Vagina (tissue), 2 donors: ENCODE measurements at regions not wholly inside any gene's neighbourhood (a gene's known extent, or its start where the extent isn't known, plus 50 kb on each side); places are given as distances from the start of the nearest gene placed in this dataset.

Experiments used
- DNase-seq, 2 donors: peaks; one replicate each; pipeline ENCODE4 v3.0.0-alpha.2; 2017; ENCODE audit errors: extremely low spot score in 2 of 2
- H3K27ac ChIP-seq: fragments of 200-600 bp; sonication (generic); one replicate; pipeline ENCODE4 v1.5.1; 2019
- H3K27me3 ChIP-seq: fragments of 200-600 bp; sonication (generic); one replicate; pipeline ENCODE4 v1.5.1; 2019
- H3K36me3 ChIP-seq, 2 donors: fragments of 200-600 bp; sonication (generic); one replicate each; pipeline ENCODE4 v1.5.1; 2017 to 2019
- H3K4me1 ChIP-seq: fragments of 200-600 bp; sonication (generic); one replicate; pipeline ENCODE4 v1.5.1; 2019
- H3K4me3 ChIP-seq, 2 donors: fragments of 200-600 bp; sonication (generic); 1 replicate in 1 of 2; 2 replicates in 1 of 2; pipeline ENCODE4 v1.5.1; 2016 to 2019
- H3K9me3 ChIP-seq: fragments of 200-600 bp; sonication (generic); one replicate; pipeline ENCODE4 v1.5.1; 2019
- CTCF ChIP-seq, 3 experiments: fragments of 450-650 bp in 2 of 3; fragments of 200-600 bp in 1 of 3; sonication (generic) in 1 of 3; IDR thresholded peaks; one replicate each; pipeline ENCODE4 v1.5.1; 2017 to 2019; ENCODE audit warnings: antibody characterized with exemption in 3 of 3, mild to moderate bottlenecking in 2 of 3, moderate library complexity in 2 of 3
- POLR2A ChIP-seq, 2 donors: fragments of 450-650 bp; IDR thresholded peaks; one replicate each; pipeline ENCODE4 v1.6.1; 2017; ENCODE audit warnings: antibody characterized with exemption in 2 of 2, mild to moderate bottlenecking in 2 of 2, moderate library complexity in 2 of 2
- POLR2AphosphoS5 ChIP-seq, 2 donors: sonication (generic); formaldehyde crosslinking; IDR thresholded peaks; one replicate each; pipeline ENCODE4 v1.9.0; 2017; ENCODE audit warnings: antibody characterized with exemption in 2 of 2, mild to moderate bottlenecking in 2 of 2, low read depth in 1 of 2; ENCODE audit not compliant: insufficient read depth in 1 of 2
- intact Hi-C: fragments of 100-400 bp; cut with DNase I; formaldehyde crosslinking; loops from one replicate; pipeline ENCODE4 v1.15.1; 2023

DNA sequence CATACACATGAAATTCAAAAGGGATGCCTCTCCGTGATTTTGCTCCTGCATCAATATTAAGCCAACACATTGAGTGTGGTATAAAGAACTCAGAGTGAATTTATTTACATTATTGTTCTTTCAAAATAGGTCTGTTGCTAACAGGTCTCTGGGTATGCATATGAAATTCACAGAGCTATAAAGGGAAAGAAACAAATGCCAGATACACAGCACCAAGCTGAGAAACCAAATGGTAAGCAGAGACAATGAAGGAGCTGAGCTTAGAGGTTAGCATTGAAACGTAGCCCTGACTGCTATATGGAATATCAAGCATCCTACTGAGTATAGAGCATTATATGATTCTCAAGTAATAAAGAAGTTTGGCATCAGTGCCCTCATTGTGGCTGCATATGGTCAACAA lies 712.9 kb downstream of the NSUN3 start:
- Histone ChIP-seq H3K36me3 (no peaks in the 10 kb centered on the region), H3K27me3 (no peaks in the 10 kb centered on the region), H3K4me3 (no peak overlapping the region), H3K9me3 (no peaks in the 10 kb centered on the region), H3K4me1 (no peaks in the 10 kb centered on the region), H3K27ac (no peak overlapping the region)
- TF ChIP-seq POLR2A (IDR thresholded peaks at IDR 0.05) (no peak), POLR2AphosphoS5 (IDR thresholded peaks at IDR 0.05; ENCODE audit: insufficient read depth in 1 of 2, low read depth in 1 of 2) (no peak), CTCF (IDR thresholded peaks at IDR 0.05) (no peak)
- no peak for DNase-seq
- intact Hi-C loops: no loop called here

DNA sequence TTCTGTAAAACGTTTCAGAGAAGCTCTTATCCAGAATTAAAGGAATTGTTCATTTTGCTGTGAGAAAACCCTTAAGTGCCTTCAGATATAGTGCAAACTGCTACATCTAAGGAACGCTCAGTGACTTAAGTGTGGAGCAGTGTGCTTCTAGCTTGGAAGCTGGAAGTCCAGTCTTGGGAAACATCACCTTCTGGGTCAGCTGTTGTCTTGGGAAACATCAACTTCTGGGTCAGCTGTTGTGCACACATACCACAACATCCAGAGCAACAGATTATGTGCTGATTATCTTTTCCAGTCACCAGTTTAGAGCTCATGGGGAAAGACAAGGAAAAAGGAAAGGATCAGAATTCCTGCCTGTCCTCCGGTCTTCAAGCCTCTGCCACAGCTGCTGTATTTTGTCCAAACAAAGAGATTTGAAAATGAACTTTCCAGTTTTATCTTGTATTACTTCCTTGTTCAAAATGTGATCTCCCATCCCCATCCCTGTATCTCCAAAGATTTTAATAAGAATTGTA lies 713.6 kb downstream of the NSUN3 start:
- DNase-seq: no peak
- Histone ChIP-seq H3K4me3 (no peak overlapping the region), H3K36me3 (no peaks in the 10 kb centered on the region), H3K4me1 (no peaks in the 10 kb centered on the region), H3K9me3 (no peaks in the 10 kb centered on the region), H3K27me3 (no peaks in the 10 kb centered on the region), H3K27ac (no peak overlapping the region)
- TF ChIP-seq POLR2A (IDR thresholded peaks at IDR 0.05) (no peak), POLR2AphosphoS5 (IDR thresholded peaks at IDR 0.05; ENCODE audit: insufficient read depth in 1 of 2, low read depth in 1 of 2) (no peak), CTCF (IDR thresholded peaks at IDR 0.05) (no peak)
- intact Hi-C loops: no loop called here

GRCh38 chr3:94778289-94778688 lies 715.4 kb downstream of the NSUN3 start:
- Histone ChIP-seq H3K9me3 (no peaks in the 10 kb centered on the region), H3K4me3 (no peak overlapping the region), H3K27ac (no peak overlapping the region), H3K27me3 (no peaks in the 10 kb centered on the region), H3K36me3 (no peaks in the 10 kb centered on the region), H3K4me1 (no peaks in the 10 kb centered on the region)
- intact Hi-C loops: no loop called here
- DNase-seq: no peak
- TF ChIP-seq POLR2AphosphoS5 (IDR thresholded peaks at IDR 0.05; ENCODE audit: insufficient read depth in 1 of 2, low read depth in 1 of 2) (no peak), CTCF (IDR thresholded peaks at IDR 0.05) (no peak), POLR2A (IDR thresholded peaks at IDR 0.05) (no peak)

GRCh38 chr3:94778814-94779494 lies 716.1 kb downstream of the NSUN3 start:
- Histone ChIP-seq H3K4me1 (no peaks in the 10 kb centered on the region), H3K27ac (no peak overlapping the region), H3K36me3 (no peaks in the 10 kb centered on the region), H3K27me3 (no peaks in the 10 kb centered on the region), H3K4me3 (no peak overlapping the region), H3K9me3 (no peaks in the 10 kb centered on the region)
- no peak for DNase-seq
- TF ChIP-seq POLR2AphosphoS5 (IDR thresholded peaks at IDR 0.05; ENCODE audit: insufficient read depth in 1 of 2, low read depth in 1 of 2) (no peak), CTCF (IDR thresholded peaks at IDR 0.05) (no peak), POLR2A (IDR thresholded peaks at IDR 0.05) (no peak)
- intact Hi-C loops: no loop called here

- no peaks in the 10 kb centered on the region for H3K9me3 ChIP-seq
- no peak overlapping the region for H3K4me3 ChIP-seq
- no peaks in the 10 kb centered on the region for H3K27me3 ChIP-seq
- H3K4me1 ChIP-seq: no peaks in the 10 kb centered on the region
- intact Hi-C loops: no loop called here
- H3K36me3 ChIP-seq: no peaks in the 10 kb centered on the region
- TF ChIP-seq POLR2AphosphoS5 (IDR thresholded peaks at IDR 0.05; ENCODE audit: insufficient read depth in 1 of 2, low read depth in 1 of 2) (no peak), CTCF (IDR thresholded peaks at IDR 0.05) (no peak), POLR2A (IDR thresholded peaks at IDR 0.05) (no peak)
- H3K27ac ChIP-seq: no peak overlapping the region
- no peak for DNase-seq
Observed at GRCh38 chr3:94779699-94780098, 716.8 kb downstream of the NSUN3 start.
